Liver (tissue), 8 donors: ENCODE measurements at regions not wholly inside any gene's neighbourhood (a gene's known extent, or its start where the extent isn't known, plus 50 kb on each side); places are given as distances from the start of the nearest gene placed in this dataset.

Source experiments
- DNase-seq: peaks from one replicate; pipeline ENCODE4 v3.0.0-alpha.2; 2017; ENCODE audit warnings: low spot score
- H3K27ac ChIP-seq, 2 donors: one replicate each; pipeline ENCODE4 v1.7.0; 2013; ENCODE audit warnings: inconsistent platforms in 2 of 2, low read length in 2 of 2, control low read depth in 1 of 2, low read depth in 1 of 2, mild to moderate bottlenecking in 1 of 2
- H3K27me3 ChIP-seq, 4 donors: one replicate each; pipeline versions ENCODE4 v1.6.1 to v1.7.0; 2013; ENCODE audit warnings: low read length in 3 of 4, inconsistent platforms in 1 of 4, mild to moderate bottlenecking in 1 of 4, moderate library complexity in 1 of 4; ENCODE audit not compliant: control insufficient read depth in 4 of 4, insufficient read depth in 4 of 4
- H3K36me3 ChIP-seq, 4 donors: one replicate each; pipeline versions ENCODE4 v1.6.1 to v1.7.0; 2013; ENCODE audit warnings: low read length in 3 of 4, mild to moderate bottlenecking in 3 of 4, low read depth in 1 of 4, moderate library complexity in 1 of 4; ENCODE audit not compliant: control insufficient read depth in 4 of 4, insufficient read depth in 3 of 4
- H3K4me1 ChIP-seq, 4 donors: one replicate each; pipeline versions ENCODE4 v1.6.1 to v1.7.0; 2013; ENCODE audit warnings: low read length in 3 of 4, mild to moderate bottlenecking in 3 of 4, moderate library complexity in 1 of 4; ENCODE audit not compliant: control insufficient read depth in 4 of 4, insufficient read depth in 4 of 4
- H3K4me3 ChIP-seq, 3 donors: one replicate each; pipeline versions ENCODE4 v1.6.1 to v1.7.0; 2013; ENCODE audit warnings: low read length in 3 of 3, control low read depth in 1 of 3, low read depth in 1 of 3, mild to moderate bottlenecking in 1 of 3
- H3K9ac ChIP-seq, 2 donors: one replicate each; pipeline ENCODE4 v1.7.0; 2013; ENCODE audit warnings: low read length in 2 of 2, mild to moderate bottlenecking in 2 of 2, moderate library complexity in 2 of 2, control low read depth in 1 of 2, low read depth in 1 of 2
- H3K9me3 ChIP-seq, 4 donors: one replicate each; pipeline versions ENCODE4 v1.6.1 to v1.7.0; 2013; ENCODE audit warnings: low read length in 3 of 4; ENCODE audit not compliant: control insufficient read depth in 4 of 4
- EGR1 ChIP-seq, 2 donors: IDR thresholded peaks; 2 replicates each; pipeline ENCODE4 v1.6.1; 2016 to 2018; ENCODE audit warnings: antibody characterized with exemption in 2 of 2, low read depth in 2 of 2
- FOXA1 ChIP-seq: IDR thresholded peaks from 2 replicates; pipeline ENCODE4 v1.6.1; 2016; ENCODE audit warnings: antibody characterized with exemption
- FOXA2 ChIP-seq: IDR thresholded peaks from 2 replicates; pipeline ENCODE4 v1.6.1; 2016; ENCODE audit warnings: antibody characterized with exemption
- GABPA ChIP-seq, 2 donors: IDR thresholded peaks in 1 of 2; conservative IDR thresholded peaks in 1 of 2; 2 replicates each; pipeline ENCODE4 v1.6.1; 2016; ENCODE audit warnings: antibody characterized with exemption in 2 of 2, mild to moderate bottlenecking in 1 of 2, moderate library complexity in 1 of 2
- HNF4A ChIP-seq, 2 donors: conservative IDR thresholded peaks; 2 replicates each; pipeline ENCODE4 v1.6.1; 2016; ENCODE audit warnings: antibody characterized with exemption in 2 of 2, mild to moderate bottlenecking in 2 of 2
- HNF4G ChIP-seq: IDR thresholded peaks from 2 replicates; pipeline ENCODE4 v1.6.1; 2016; ENCODE audit warnings: antibody characterized with exemption
- JUND ChIP-seq, 2 donors: IDR thresholded peaks; 2 replicates each; pipeline ENCODE4 v1.6.1; 2016; ENCODE audit warnings: antibody characterized with exemption in 2 of 2
- NR2F2 ChIP-seq: IDR thresholded peaks from 2 replicates; pipeline ENCODE4 v1.6.1; 2016; ENCODE audit warnings: antibody characterized with exemption
- RXRA ChIP-seq, 2 donors: IDR thresholded peaks; 2 replicates each; pipeline ENCODE4 v1.6.1; 2017 to 2018; ENCODE audit warnings: antibody characterized with exemption in 2 of 2, mild to moderate bottlenecking in 1 of 2
- SP1 ChIP-seq: IDR thresholded peaks from 2 replicates; pipeline ENCODE4 v1.6.1; 2018; ENCODE audit warnings: antibody characterized with exemption, mild to moderate bottlenecking
- TAF1 ChIP-seq: conservative IDR thresholded peaks from 2 replicates; pipeline ENCODE4 v1.6.1; 2016; ENCODE audit warnings: antibody characterized with exemption, mild to moderate bottlenecking
- YY1 ChIP-seq: IDR thresholded peaks from 2 replicates; pipeline ENCODE4 v1.6.1; 2016; ENCODE audit warnings: antibody characterized with exemption, mild to moderate bottlenecking
- WGBS: extraction: QIAGEN DNeasy Blood & Tissue Kit; methylation state at CpG from one replicate; pipeline ENCODE4 v1.1.7; 2013; 5-methylcytosine and 5-hydroxymethylcytosine counted together
- TF ChIP-seq, protein P1 (sequence below): IDR thresholded peaks from 2 replicates; pipeline ENCODE4 v1.6.1; 2016; ENCODE audit warnings: antibody characterized with exemption
- TF ChIP-seq, protein P2 (sequence below): IDR thresholded peaks from 2 replicates; pipeline ENCODE4 v1.6.1; 2016; ENCODE audit warnings: antibody characterized with exemption
- TF ChIP-seq, protein P3 (sequence below): IDR thresholded peaks from 2 replicates; pipeline ENCODE4 v1.6.1; 2016; ENCODE audit warnings: antibody characterized with exemption
- TF ChIP-seq, protein P4 (sequence below): fragments of 150-350 bp; IDR thresholded peaks from 2 replicates; pipeline ENCODE4 v1.5.1; 2017; ENCODE audit warnings: improper control_type of control experiment, low read depth, low read length; ENCODE audit not compliant: missing input control
- donor health status: healthy.
- donor health status: healthy.
- donor health status: healthy.
- donor health status: healthy.
- donor health status: healthy.

DNA sequence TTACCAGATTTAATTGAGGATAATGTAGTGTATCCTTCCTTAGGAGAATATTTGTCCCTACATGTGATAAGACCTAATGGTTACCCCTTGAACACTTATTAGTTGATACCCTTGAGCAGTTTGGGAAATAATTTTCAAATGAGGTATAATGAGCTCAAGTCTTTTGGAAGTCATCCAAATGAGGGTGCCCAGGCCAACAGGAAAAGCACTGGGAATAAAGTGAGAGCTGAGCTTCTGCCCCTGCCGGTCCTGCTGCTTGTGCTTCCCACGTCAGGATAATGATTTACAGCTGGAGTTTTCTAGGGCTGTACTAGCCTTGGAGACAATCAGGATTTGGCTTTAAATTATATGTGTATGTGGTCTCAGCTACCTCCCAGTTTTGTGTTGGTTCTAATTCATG is 178.8 kb upstream of the FRMD6 start:
- Histone ChIP-seq H3K9me3 (no peaks in the 10 kb centered on the region), H3K4me1 (peaks cover 0 to 9% (median 0%) of the 10 kb centered on the region in 4 donors), H3K9ac (no peak overlapping the region), H3K27ac (no peak overlapping the region), H3K27me3 (no peaks in the 10 kb centered on the region), H3K4me3 (no peak overlapping the region), H3K36me3 (no peaks in the 10 kb centered on the region)
- TF ChIP-seq, protein P1, sequence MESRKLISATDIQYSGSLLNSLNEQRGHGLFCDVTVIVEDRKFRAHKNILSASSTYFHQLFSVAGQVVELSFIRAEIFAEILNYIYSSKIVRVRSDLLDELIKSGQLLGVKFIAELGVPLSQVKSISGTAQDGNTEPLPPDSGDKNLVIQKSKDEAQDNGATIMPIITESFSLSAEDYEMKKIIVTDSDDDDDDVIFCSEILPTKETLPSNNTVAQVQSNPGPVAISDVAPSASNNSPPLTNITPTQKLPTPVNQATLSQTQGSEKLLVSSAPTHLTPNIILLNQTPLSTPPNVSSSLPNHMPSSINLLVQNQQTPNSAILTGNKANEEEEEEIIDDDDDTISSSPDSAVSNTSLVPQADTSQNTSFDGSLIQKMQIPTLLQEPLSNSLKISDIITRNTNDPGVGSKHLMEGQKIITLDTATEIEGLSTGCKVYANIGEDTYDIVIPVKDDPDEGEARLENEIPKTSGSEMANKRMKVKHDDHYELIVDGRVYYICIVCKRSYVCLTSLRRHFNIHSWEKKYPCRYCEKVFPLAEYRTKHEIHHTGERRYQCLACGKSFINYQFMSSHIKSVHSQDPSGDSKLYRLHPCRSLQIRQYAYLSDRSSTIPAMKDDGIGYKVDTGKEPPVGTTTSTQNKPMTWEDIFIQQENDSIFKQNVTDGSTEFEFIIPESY: no peak
- DNase-seq: no peak
- WGBS: 45% methylated on average over 2 of the region's 2 CpGs

DNA sequence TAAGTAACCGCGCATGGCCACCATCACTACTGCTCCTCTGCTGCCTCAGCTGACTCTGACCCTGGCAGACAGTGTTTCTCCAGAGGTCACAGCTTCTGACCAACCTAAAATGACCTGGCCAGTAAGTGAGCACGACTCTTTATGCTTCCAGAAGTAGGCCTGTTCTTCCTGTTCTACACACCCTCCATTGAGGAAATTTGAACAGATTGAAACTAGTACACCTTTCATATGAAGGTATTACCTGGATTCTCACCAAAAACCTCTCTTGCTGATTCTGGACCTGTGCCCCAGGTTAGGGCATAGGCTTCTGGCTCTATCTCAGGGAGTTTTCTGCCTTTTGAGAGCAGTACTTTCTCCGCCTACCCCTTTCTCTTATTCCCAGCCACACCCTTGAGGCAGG is 178.4 kb upstream of the FRMD6 start:
- no peak for TF ChIP-seq GABPA (IDR thresholded peaks at IDR 0.05 in 1 of 2, conservative IDR thresholded peaks at IDR 0.05 in 1 of 2)
- no peak for TF ChIP-seq JUND (IDR thresholded peaks at IDR 0.05)
- TF ChIP-seq, protein P1: no peak
- TF ChIP-seq NR2F2: no peak
- no peak for TF ChIP-seq EGR1 (IDR thresholded peaks at IDR 0.05; ENCODE audit: low read depth in 2 of 2)
- TF ChIP-seq, protein P2, sequence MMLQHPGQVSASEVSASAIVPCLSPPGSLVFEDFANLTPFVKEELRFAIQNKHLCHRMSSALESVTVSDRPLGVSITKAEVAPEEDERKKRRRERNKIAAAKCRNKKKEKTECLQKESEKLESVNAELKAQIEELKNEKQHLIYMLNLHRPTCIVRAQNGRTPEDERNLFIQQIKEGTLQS: no peak
- no peak for TF ChIP-seq TAF1
- no peak for TF ChIP-seq FOXA1
- TF ChIP-seq, protein P3, sequence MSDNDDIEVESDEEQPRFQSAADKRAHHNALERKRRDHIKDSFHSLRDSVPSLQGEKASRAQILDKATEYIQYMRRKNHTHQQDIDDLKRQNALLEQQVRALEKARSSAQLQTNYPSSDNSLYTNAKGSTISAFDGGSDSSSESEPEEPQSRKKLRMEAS: no peak
- no peak overlapping the region for H3K27ac ChIP-seq
- H3K4me1 ChIP-seq: peaks cover 0 to 9% (median 0%) of the 10 kb centered on the region in 4 donors
- no peaks in the 10 kb centered on the region for H3K9me3 ChIP-seq
- H3K27me3 ChIP-seq: no peaks in the 10 kb centered on the region
- no peaks in the 10 kb centered on the region for H3K36me3 ChIP-seq
- 86% methylated on average over 4 of the region's 4 CpGs for WGBS
- no peak for DNase-seq
- H3K9ac ChIP-seq: no peak overlapping the region
- H3K4me3 ChIP-seq: no peak overlapping the region

DNA sequence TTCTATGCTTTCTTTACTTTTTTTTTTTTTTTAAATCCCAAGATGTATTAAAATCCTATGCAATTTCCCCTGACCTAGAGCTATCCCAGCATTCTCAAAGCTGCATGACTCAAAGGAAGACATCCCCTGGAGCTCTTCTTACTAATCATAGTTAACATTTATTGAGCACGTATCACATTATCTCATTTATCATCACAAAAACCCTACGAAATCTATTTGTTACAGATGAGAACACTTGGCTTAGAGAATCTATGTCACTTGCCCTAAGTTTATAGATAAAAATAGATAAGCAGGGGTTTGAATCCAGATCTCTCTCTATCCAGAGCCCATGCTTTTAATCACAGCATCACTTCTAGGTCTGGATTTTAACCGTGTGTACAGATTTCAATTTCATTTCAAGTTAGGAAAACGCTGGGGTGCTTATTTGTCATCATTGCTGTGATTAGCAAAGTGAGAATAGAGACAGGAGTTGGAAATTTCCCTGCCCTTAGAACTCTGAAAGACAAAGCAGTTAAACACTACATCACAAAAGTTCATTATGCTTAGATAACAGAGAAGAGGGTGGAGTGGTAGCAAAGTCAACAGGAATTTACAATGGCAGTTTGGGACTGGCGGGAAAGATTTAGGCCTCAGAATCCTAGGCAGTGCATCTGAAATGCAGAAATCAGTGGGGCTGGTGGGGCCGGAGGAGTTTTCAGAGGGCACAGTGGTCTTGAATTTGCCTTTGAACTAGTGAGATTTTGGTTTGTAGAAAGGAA is 177.7 kb upstream of the FRMD6 start:
- Histone ChIP-seq H3K9me3 (no peaks in the 10 kb centered on the region), H3K4me1 (peaks cover 0 to 9% (median 0%) of the 10 kb centered on the region in 4 donors), H3K27me3 (no peaks in the 10 kb centered on the region), H3K4me3 (no peak overlapping the region), H3K36me3 (no peaks in the 10 kb centered on the region), H3K9ac (no peak overlapping the region), H3K27ac (no peak overlapping the region)
- no peak for TF ChIP-seq HNF4A (conservative IDR thresholded peaks at IDR 0.05)
- TF ChIP-seq EGR1 (IDR thresholded peaks at IDR 0.05; ENCODE audit: low read depth in 2 of 2): no peak
- TF ChIP-seq GABPA (IDR thresholded peaks at IDR 0.05 in 1 of 2, conservative IDR thresholded peaks at IDR 0.05 in 1 of 2): no peak
- TF ChIP-seq FOXA2: no peak
- TF ChIP-seq JUND (IDR thresholded peaks at IDR 0.05): no peak
- TF ChIP-seq, protein P1: no peak
- TF ChIP-seq HNF4G: no peak
- no peak for TF ChIP-seq RXRA (IDR thresholded peaks at IDR 0.05)
- TF ChIP-seq, protein P3: no peak
- no peak for TF ChIP-seq YY1
- no peak for TF ChIP-seq FOXA1
- TF ChIP-seq, protein P4, sequence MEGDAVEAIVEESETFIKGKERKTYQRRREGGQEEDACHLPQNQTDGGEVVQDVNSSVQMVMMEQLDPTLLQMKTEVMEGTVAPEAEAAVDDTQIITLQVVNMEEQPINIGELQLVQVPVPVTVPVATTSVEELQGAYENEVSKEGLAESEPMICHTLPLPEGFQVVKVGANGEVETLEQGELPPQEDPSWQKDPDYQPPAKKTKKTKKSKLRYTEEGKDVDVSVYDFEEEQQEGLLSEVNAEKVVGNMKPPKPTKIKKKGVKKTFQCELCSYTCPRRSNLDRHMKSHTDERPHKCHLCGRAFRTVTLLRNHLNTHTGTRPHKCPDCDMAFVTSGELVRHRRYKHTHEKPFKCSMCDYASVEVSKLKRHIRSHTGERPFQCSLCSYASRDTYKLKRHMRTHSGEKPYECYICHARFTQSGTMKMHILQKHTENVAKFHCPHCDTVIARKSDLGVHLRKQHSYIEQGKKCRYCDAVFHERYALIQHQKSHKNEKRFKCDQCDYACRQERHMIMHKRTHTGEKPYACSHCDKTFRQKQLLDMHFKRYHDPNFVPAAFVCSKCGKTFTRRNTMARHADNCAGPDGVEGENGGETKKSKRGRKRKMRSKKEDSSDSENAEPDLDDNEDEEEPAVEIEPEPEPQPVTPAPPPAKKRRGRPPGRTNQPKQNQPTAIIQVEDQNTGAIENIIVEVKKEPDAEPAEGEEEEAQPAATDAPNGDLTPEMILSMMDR: no peak
- TF ChIP-seq, protein P2: no peak
- no peak for TF ChIP-seq TAF1
- no peak for TF ChIP-seq SP1
- WGBS: 87% methylated on average over 6 of the region's 6 CpGs
- no peak for DNase-seq
